Esophagus muscularis mucosa (tissue), 4 donors: ENCODE measurements at regions not wholly inside any gene's neighbourhood (a gene's known extent, or its start where the extent isn't known, plus 50 kb on each side); places are given as distances from the start of the nearest gene placed in this dataset.

Experiments
- DNase-seq: peaks from one replicate; pipeline ENCODE4 v3.0.0-alpha.2; 2017; ENCODE audit errors: extremely low spot score
- H3K27ac ChIP-seq, 4 donors: fragments of 200-600 bp; sonication (generic); replicated peaks in 1 of 4; 1 replicate in 3 of 4; 2 replicates in 1 of 4; pipeline ENCODE4 v1.5.1; 2016 to 2019; ENCODE audit warnings: mild to moderate bottlenecking in 1 of 4
- H3K27me3 ChIP-seq, 4 donors: fragments of 200-600 bp; sonication (generic); one replicate each; pipeline versions ENCODE4 v1.5.1 to v1.6.0; 2016 to 2019
- H3K36me3 ChIP-seq, 4 donors: fragments of 200-600 bp; sonication (generic); one replicate each; pipeline ENCODE4 v1.5.1; 2016 to 2019
- H3K4me1 ChIP-seq, 4 donors: fragments of 200-600 bp; sonication (generic); one replicate each; pipeline ENCODE4 v1.5.1; 2016 to 2019
- H3K4me3 ChIP-seq, 4 donors: fragments of 200-600 bp; sonication (generic); 1 replicate in 2 of 4; 2 replicates in 2 of 4; pipeline ENCODE4 v1.5.1; 2016 to 2019; ENCODE audit warnings: mild to moderate bottlenecking in 4 of 4, moderate library complexity in 1 of 4
- H3K9me3 ChIP-seq, 4 donors: fragments of 200-600 bp; sonication (generic); 1 replicate in 3 of 4; 2 replicates in 1 of 4; pipeline ENCODE4 v1.5.1; 2016 to 2019
- CTCF ChIP-seq, 3 experiments: fragments of 200-600 bp in 2 of 3; fragments of 450-650 bp in 1 of 3; sonication (generic) in 2 of 3; IDR thresholded peaks; one replicate each; pipeline ENCODE4 v1.5.1; 2017 to 2019; ENCODE audit warnings: antibody characterized with exemption in 3 of 3, mild to moderate bottlenecking in 2 of 3, moderate library complexity in 1 of 3
- EP300 ChIP-seq: sonication (generic); formaldehyde crosslinking; IDR thresholded peaks from one replicate; pipeline ENCODE4 v1.6.1; 2017; ENCODE audit warnings: antibody characterized with exemption
- POLR2A ChIP-seq: fragments of 450-650 bp; IDR thresholded peaks from one replicate; pipeline ENCODE4 v1.6.1; 2017; ENCODE audit warnings: antibody characterized with exemption, moderate library complexity, mild to moderate bottlenecking, low read depth
- POLR2AphosphoS5 ChIP-seq, 2 donors: sonication (generic); formaldehyde crosslinking; IDR thresholded peaks; one replicate each; pipeline ENCODE4 v1.6.1; 2017; ENCODE audit warnings: antibody characterized with exemption in 2 of 2
- WGBS: methylation state at CpG from one replicate; pipeline ENCODE4 v1.1.5; 2018; 5-methylcytosine and 5-hydroxymethylcytosine counted together
- intact Hi-C: fragments of 100-400 bp; cut with DNase I; formaldehyde crosslinking; loops from one replicate; pipeline ENCODE4 v1.15.1; 2023

DNA sequence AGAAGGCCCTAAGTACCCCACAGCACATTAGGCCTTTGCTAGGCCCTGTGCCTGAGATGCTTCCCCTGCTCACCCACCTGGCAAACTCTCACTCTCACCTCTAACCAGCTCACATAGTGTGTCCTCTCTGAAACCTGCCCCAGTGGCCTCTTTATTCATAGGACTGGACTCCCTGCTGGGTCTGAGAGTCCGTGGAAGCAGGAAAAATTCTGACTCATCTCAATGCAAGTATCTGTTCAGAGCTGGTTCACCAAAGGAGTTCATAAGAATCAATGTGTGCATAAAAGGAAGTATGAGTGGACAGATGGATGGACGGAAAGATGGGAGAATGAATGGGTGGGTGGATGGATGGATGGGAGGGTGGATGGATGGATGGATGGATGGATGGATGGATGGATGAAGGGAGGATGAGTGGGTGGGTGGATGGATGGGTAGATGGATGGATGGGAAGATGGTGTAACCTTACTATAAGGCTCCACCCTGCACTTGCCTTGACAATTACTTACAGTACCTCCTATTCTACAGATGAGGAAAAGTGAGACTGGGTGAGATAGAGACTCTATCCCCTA, 111.2 kb upstream of the ZMIZ1 start:
- DNase-seq: no peak
- H3K4me3 ChIP-seq: no peak overlapping the region
- intact Hi-C loops: no loop called here
- no peak for TF ChIP-seq EP300
- TF ChIP-seq CTCF (IDR thresholded peaks at IDR 0.05): no peak
- no peak for TF ChIP-seq POLR2A
- no peak for TF ChIP-seq POLR2AphosphoS5 (IDR thresholded peaks at IDR 0.05)
- H3K4me1 ChIP-seq: peaks cover 20 to 35% (median 28%) of the 10 kb centered on the region in 4 donors
- no peak overlapping the region for H3K27ac ChIP-seq
- no peaks in the 10 kb centered on the region for H3K36me3 ChIP-seq
- no peaks in the 10 kb centered on the region for H3K27me3 ChIP-seq
- H3K9me3 ChIP-seq: no peaks in the 10 kb centered on the region
- WGBS: 89% methylated on average over 2 of the region's 2 CpGs

DNA sequence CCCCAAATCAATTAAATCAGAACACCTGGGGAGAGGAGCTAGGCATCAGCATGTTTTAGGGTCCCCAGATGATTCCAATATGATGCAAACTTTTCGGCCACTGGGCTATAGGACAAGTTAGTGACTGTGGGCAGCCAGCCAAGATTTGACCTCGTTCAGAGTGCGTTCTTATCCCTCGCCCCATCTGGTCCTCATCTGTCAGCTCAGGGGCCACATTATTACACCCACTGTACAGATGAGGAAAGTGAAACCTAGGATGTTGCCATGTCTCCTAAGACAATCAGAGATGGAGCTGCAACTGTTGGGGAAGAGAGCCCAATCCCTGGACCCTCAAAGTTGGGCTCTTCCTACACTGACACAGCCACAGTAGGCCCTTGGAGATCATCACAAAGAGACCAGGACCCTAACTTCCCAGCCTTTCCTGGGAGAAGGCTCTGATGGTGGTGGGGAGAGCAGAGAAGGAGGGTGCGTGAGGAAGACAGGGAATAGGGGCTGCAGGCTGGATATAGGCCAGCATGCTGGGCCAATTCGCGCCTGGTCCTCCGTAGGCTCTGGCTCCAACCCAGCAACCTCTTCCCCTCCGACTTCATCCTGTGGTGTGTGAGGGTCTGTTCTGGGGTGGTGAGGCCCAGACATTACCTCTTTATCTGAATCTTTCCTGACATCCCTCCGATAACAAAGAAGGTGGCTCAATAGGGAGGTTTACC, 109.4 kb upstream of the ZMIZ1 start:
- no peaks in the 10 kb centered on the region for H3K36me3 ChIP-seq
- peaks cover 25 to 37% (median 30%) of the 10 kb centered on the region in 4 donors for H3K4me1 ChIP-seq
- WGBS: 79% methylated on average over 10 of the region's 10 CpGs
- H3K27ac ChIP-seq: peak overlapping the region in 3 of 4 donors; percentile 68 to 73 (median 70)
- H3K9me3 ChIP-seq: no peaks in the 10 kb centered on the region
- intact Hi-C loops: no loop called here
- DNase-seq: no peak
- H3K4me3 ChIP-seq: no peak overlapping the region
- TF ChIP-seq CTCF (IDR thresholded peaks at IDR 0.05) (no peak), POLR2A (no peak), EP300 (no peak), POLR2AphosphoS5 (IDR thresholded peaks at IDR 0.05) (no peak)
- no peaks in the 10 kb centered on the region for H3K27me3 ChIP-seq

GRCh38 chr10:78959924-78960285, 108.9 kb upstream of the ZMIZ1 start:
- intact Hi-C loops: no loop called here
- no peak for DNase-seq
- WGBS: 50% methylated on average over 3 of the region's 3 CpGs
- Histone ChIP-seq H3K4me3 (no peak overlapping the region), H3K27me3 (no peaks in the 10 kb centered on the region), H3K9me3 (no peaks in the 10 kb centered on the region), H3K36me3 (no peaks in the 10 kb centered on the region), H3K4me1 (peaks cover 27 to 42% (median 34%) of the 10 kb centered on the region in 4 donors), H3K27ac (peak overlapping the region; percentile 62 to 73 (median 69))
- no peak for TF ChIP-seq EP300
- no peak for TF ChIP-seq POLR2A
- TF ChIP-seq POLR2AphosphoS5 (IDR thresholded peaks at IDR 0.05): no peak
- TF ChIP-seq CTCF (IDR thresholded peaks at IDR 0.05): no peak

DNA sequence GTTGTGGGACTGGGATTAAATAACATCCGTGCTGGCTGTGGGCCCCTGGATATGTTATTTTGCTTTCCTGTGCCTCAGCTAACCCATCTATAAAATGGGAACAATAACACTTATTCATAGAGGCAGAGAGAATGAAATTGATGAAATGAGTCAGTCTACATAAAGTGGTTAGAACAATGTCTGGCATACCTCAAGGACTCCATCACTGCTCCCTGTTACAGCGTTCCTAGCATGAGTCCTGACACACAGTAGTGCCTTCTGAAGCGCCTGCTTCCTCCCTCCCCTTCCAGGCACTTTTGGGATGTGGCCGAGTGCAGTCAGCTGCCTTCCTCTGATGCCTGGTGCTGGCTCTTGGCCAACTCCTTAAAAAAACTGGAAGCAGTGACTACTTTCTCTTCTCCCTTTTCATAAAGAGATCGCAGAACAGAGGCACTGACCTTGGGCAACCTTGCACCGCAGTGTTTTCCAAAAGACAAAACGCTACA, 108.4 kb upstream of the ZMIZ1 start:
- Histone ChIP-seq H3K27ac (peak overlapping the region; percentile 62 to 73 (median 69)), H3K27me3 (no peaks in the 10 kb centered on the region), H3K4me1 (peaks cover 31 to 46% (median 38%) of the 10 kb centered on the region in 4 donors), H3K4me3 (no peak overlapping the region), H3K9me3 (no peaks in the 10 kb centered on the region), H3K36me3 (no peaks in the 10 kb centered on the region)
- intact Hi-C loops: no loop called here
- peak; percentile 94 for DNase-seq
- TF ChIP-seq CTCF (IDR thresholded peaks at IDR 0.05): no peak
- TF ChIP-seq POLR2AphosphoS5 (IDR thresholded peaks at IDR 0.05): peak; percentile 70 to 80
- TF ChIP-seq EP300: no peak
- WGBS: 22% methylated on average over 7 of the region's 7 CpGs
